ENCODE measurements at regions not wholly inside any gene's neighbourhood (a gene's known extent, or its start where the extent isn't known, plus 50 kb on each side); places are given as distances from the start of the nearest gene placed in this dataset.
A peak's percentile ranks its signal among the peaks of the same experiment; 100 is the strongest.

DNA sequence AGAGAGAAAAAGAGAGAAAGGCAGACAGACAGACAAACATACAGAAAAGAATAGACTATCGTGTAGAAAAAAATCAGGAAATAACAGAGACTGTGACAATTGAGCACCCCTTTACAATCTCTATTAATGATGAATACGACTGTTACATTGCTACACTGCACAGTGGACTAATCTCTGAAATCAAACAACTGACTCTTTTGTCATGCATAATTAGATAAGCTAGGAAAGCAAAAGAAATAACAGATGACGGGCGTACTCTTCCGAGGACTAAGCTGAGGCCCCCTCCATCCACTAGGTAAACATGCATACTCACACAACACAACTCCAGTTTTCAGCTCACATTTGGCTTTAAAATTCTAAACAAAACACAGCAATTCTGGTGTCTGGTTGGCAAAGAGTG is 267.0 kb downstream of the NOL4 start:
- DNase-seq (ENCODE audit: low spot score), result no peak

GRCh38 chr18:33951031-33951430 is 273.7 kb downstream of the NOL4 start:
- no peak for DNase-seq (ENCODE audit: low spot score)

DNA sequence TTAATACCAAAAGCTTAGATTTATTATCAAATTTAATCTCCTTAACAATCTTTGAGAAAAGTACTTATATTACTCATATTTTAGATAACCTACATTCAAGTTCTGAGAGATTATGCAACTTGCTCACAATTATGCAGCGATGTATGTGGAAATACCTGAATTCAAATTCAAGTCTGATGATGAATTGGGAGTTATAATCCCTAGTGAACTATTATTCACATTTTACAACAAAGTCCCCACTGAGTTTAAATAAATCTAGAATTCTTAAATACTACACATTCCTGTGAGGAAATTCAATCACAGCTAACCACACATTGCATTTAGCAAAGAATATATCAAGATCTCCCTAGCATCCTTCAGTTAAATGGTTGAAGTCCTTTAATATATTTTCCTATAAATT is 278.4 kb downstream of the NOL4 start:
- no peak for DNase-seq (ENCODE audit: low spot score)

- DNase-seq (ENCODE audit: low spot score), result no peak
These were observed 280.2 kb downstream of the NOL4 start for GRCh38 chr18:33944493-33944892.

- DNase-seq (ENCODE audit: low spot score), result no peak
These were observed 287.4 kb downstream of the NOL4 start for GRCh38 chr18:33937270-33937816.

DNA sequence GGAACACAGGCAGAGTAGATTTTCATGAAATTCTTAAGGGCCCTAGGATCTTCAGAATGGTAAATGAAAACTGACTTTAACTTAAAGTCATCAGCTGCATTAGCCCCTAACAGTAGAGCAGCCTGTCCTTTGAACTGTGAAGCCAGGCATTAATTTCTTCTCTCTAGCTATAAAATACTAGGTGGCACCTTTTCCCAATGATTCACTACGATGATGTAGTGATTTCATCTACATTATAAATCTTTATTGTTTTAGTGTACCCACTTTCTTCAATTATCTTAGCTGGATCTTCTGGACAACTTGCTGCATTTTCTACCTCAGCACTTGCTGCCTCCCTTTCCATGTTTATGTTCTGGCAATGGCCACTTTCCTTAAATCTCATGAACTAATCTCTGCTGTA is 290.5 kb downstream of the NOL4 start:
- no peak for DNase-seq (ENCODE audit: low spot score)

DNA sequence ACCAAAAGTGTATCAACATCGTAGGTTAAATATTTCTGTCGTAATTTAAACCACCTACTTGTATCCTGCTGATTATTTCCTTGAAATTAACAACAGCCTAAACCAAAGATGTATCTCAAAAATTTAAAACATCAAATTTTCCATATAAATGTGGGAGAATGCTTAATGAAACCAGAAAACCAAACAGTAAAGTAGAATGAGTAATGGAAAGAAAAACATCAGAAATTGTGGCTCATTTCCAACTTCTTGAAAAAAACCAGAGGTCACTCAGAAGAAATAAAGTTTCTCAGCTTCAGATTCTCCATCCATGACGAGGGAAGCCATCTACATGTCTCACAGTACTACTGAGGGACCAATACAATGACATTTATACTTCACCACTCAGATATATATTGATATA is 296.5 kb downstream of the NOL4 start:
- no peak for DNase-seq (ENCODE audit: low spot score)

DNA sequence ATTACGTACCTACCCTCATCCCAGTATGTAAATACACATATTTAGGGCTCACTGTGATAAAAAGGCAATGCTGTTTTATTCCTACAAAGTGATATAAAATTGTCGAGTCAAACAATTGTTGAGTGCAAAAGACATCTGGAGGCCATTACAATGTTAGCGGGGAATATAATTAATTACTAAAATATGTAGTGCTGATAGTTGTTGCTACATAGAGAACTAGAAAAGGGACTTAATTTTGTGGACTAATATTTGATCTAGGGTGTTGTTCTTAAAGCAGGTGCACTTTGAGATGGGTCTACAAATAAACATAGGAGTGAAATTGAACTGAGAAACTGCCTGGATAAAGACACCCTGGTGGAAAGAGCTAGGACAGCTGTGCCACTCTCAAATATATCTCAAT is 300.1 kb downstream of the NOL4 start:
- DNase-seq (ENCODE audit: low spot score), result no peak

DNA sequence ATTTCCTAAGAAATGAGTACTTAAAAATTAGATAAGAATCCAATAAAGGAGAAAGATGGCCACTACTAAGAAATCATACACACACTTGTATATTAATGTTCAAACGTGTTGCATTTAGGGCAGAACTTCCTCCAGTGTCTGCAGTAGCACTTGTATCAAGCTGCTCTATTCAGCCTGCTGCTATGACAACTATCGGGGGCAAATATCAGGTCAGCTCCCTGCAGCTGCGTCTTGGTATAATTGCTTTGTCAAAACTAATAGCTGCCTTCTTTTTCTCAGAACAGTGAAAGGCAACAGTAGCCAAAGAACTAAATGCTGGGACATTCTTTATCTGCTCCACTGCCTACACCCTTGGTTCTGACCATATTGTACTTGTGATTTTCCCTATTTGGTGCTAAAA is 300.7 kb downstream of the NOL4 start:
- DNase-seq (ENCODE audit: low spot score), result no peak

DNA sequence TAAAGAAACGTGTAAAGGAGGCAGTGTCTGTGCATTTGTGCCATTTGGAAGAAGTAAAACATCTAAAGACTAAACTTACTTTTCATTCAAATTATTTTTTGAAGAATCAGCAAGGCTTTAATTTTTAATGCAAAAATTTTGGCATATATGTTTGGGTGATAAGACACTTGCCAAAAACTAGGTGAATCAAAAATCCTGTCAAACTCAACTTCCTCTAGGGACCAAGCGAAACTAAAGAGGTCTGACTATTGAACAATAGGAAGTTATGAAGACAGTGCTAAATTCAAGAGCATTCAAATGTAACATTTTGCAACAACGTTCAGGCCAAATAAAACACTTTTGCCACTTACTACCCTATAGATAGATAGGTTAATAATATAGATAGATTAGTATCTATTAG is 306.1 kb downstream of the NOL4 start:
- no peak for DNase-seq (ENCODE audit: low spot score)

DNA sequence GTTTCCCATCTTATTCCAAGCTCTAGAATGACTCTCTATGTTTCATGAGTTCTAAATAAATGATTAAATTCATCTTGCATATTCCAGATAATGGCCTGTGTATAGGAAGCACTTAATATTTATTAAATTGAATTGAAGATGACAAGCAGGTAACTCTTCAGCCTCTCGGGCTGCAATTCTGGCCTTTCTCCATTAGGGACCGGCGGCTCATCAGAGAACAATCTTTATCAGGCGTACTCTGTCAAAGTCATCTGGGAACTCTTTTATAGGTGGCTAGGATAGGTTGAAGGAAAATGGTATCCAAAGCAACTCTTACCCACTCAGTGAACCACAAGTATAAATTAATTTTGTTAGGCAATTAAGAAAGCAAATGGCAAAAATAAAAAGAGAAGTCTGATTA is 308.5 kb downstream of the NOL4 start:
- DNase-seq (ENCODE audit: low spot score), result peak; percentile 33

DNA sequence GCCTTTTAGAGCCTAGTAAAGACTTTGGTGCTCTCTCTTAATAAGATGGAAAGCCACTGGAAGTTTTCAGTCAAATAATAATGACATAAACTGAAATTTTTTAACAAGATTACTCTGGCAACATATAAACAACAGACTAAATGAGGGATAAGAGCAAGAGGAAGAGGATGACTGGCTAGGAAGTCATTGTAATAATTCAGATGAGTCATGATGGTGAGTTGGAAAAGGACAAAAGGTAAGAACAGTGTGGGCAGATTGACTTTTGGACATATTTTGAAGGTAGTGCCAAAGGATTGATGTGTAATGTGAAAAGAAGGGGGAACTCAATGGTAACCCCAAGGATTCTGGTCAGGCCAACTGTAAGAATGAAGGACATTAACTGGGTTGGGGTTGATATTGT is 310.3 kb downstream of the NOL4 start:
- no peak for DNase-seq (ENCODE audit: low spot score)

- DNase-seq (ENCODE audit: low spot score), result no peak
These were observed 318.7 kb downstream of the NOL4 start for GRCh38 chr18:33906046-33906445.

- DNase-seq (ENCODE audit: low spot score), result no peak
These were observed 322.7 kb downstream of the NOL4 start for GRCh38 chr18:33901894-33902512.

DNA sequence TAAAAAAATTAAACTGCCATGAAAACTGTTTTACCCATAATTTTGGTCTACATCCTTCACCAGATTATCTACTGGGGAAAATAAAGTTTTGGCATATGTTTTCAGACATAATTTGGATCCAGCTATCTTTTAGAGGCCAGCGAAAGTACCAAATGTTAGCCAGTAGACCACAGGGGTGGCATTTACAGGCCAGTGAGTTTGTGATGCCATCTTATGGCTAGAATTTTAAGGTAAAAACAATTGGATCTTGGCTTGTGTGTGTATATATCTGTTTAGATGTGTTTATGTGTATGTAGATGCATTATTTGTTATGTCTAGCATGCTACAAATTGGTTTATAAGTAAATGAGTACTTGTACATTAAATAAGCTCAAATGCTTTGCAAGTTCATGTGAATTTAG is 322.6 kb downstream of the ASXL3 start:
- no peak for DNase-seq (ENCODE audit: low spot score)

- no peak for DNase-seq (ENCODE audit: low spot score)
These were observed 320.4 kb downstream of the ASXL3 start for GRCh38 chr18:33898427-33898826.

- no peak for DNase-seq (ENCODE audit: low spot score)
These were observed 300.2 kb downstream of the ASXL3 start for GRCh38 chr18:33878213-33878612.

DNA sequence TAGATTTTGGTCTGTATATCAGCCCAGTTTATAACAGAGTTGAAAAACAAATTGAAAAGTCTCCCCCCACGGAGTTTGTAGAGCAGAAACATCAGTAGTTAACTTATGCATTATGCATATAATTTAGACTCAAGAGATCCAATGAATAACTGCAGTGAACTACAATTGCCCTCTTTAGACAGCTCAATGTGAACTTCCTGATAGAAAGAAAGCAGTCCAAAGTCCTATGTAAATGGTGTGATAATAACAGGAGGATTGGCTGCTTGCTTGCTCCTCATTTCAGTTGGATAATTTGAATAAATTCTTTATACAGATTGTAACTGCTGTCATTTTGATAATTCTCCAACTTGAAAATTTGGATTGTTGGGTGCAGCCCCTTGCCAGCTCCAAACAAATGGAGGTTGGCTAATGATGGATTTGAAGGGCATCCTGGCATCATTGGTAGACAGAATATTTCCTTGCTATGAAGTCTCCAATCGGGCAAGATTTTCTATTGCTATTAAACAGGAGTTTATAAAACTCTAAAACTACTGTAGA is 297.1 kb downstream of the ASXL3 start:
- DNase-seq (ENCODE audit: low spot score), result no peak

DNA sequence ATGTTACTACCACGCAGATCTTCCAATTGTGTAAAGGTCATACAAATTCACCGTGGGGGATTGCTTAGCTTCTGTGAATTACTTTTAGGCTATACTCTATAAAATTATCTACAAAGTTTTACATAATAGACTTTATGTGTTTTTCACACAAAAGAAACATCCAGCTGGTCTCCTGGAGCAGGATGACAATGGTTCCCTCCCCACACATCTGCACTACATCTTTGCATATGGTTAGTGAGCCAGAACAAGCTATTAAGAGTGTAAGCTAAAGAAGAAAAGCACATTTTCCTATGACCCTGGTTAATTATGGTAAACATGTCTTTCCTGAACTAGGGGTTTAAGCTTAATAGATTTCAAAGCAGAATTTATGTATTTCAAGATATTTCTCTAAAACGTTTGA is 295.1 kb downstream of the ASXL3 start:
- DNase-seq (ENCODE audit: low spot score), result no peak

DNA sequence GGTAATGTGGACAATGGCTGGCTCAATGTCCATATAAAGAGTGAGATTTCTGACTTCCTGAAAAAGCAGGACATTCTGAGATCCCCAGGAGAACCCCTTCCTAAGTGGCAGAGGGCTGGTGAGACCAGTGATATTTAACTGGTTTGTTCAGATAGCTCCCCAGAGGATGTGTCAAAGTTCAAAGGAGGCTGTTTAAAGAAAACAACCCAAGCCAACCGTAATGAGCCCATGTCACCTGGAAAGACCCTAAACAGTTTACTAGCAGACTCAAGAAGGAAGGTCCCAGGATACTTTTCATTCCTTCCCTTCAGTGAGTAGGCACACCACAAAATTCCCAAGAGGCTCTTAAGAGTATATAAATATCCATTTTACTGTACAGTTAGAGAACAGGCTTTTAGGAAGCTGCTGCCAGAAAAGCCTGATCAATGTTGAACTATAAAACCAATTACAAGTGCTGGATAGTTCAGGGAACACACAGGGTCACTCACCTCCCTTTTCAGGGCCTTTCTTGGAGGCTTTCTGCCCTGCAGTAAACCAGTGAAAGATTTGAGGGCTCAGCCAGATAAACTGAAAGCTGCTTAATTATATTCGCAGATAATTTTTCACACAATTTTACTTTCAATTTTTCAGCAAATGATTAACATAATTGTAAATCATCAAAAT is 293.5 kb downstream of the ASXL3 start:
- DNase-seq (ENCODE audit: low spot score), result no peak

DNA sequence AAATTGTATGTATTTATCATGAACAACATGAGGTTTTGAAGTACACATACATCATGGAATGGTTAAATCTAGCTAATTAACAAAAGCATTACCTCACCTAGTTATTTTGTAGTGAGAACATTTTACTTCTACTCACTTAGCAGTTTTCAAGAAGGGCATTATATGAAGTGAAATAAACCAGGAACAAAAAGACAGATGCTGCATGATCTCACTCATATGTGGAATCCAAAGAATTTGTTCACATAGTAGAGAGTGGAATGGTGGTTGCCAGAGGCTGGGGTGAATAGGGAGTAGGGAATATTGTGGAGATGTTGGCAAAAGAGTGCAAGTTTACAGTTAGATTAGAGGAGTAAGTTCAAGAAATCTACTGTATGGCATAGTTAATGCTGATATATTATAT is 292.0 kb downstream of the ASXL3 start:
- no peak for DNase-seq (ENCODE audit: low spot score)

- DNase-seq (ENCODE audit: low spot score), result no peak
These were observed 288.4 kb downstream of the ASXL3 start for GRCh38 chr18:33866386-33866785.

- no peak for DNase-seq (ENCODE audit: low spot score)
These were observed 285.9 kb downstream of the ASXL3 start for GRCh38 chr18:33863912-33864311.

DNA sequence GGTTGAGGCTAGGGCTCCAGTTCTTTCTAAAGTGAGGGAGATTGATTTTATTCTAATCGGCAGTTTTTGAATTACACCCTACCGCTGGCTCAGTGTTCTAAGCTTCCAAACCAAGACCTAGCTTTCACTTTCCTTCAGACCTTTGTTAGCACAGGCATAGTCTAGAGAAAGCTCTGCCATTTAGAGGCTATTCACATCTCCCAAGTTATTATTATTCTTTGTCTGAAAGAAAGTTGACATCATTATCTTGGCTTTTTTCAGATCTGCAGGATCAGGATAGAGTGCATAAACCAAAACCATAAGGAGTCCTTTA is 276.8 kb downstream of the ASXL3 start:
- no peak for DNase-seq (ENCODE audit: low spot score)

Data from iPS-NIHi11 (cell line).